ENCODE measurements at regions not wholly inside any gene's neighbourhood (a gene's known extent, or its start where the extent isn't known, plus 50 kb on each side); places are given as distances from the start of the nearest gene placed in this dataset.

DNA sequence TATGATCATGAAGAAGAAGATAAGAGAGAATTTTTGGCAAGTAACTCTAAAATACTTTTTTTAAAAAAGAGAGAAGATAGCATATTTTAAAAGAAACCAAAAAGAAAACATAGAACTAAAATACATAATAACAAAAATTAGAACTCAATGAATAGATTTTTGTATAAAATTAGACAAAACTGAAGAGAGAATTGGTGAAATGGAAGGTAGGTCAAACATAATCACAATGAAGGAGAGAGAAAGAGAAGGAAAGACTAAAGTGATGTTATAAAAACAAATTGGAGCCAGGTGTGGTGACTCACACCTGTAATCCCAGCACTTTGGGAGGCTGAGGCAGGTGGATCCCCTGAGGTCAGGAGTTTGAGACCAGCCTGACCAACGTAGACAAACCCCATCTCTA is 211.5 kb downstream of the AXIN2 start:
- DNase-seq = no peak
- Mint-ChIP-seq H3K27ac (no peak overlapping the region), H3K36me3 (no peaks in the 10 kb centered on the region), H3K27me3 (no peaks in the 10 kb centered on the region), H3K4me3 (no peak overlapping the region), H3K4me1 (peaks cover 4% of the 10 kb centered on the region), H3K9me3 (no peaks in the 10 kb centered on the region)
- CTCF ChIA-PET = no interaction called here

DNA sequence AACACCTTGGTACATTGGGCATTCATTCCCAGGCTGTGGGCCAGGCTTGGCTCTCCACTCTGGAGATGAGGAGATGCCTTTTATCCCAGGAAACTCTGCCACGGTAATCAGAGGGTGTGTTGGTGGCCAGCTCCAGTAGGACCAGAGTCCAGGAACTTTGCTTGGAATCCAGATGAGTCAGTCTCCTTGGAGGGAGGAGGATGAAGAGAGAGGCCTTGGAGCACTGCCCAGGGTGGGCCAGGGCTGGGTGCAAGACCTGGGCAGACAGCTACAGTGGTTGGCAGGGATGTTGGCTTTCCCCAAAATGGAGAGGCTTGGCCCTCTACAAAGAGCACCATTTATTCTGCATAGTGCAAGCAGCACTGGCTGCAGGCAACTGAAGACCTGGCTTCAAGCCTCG is 209.0 kb downstream of the RGS9 start:
- no peaks in the 10 kb centered on the region for H3K27me3 Mint-ChIP-seq
- H3K27ac Mint-ChIP-seq = no peak overlapping the region
- H3K36me3 Mint-ChIP-seq = no peaks in the 10 kb centered on the region
- H3K9me3 Mint-ChIP-seq = no peaks in the 10 kb centered on the region
- CTCF ChIA-PET = interaction anchor here (0.7 kb wide), 2 partner anchors 115 to 1280 kb away, joined by 3 read pairs; no protein-coding TSS in a partner anchor
- H3K4me3 Mint-ChIP-seq = no peak overlapping the region
- no peak for DNase-seq
- peaks cover 4% of the 10 kb centered on the region for H3K4me1 Mint-ChIP-seq

DNA sequence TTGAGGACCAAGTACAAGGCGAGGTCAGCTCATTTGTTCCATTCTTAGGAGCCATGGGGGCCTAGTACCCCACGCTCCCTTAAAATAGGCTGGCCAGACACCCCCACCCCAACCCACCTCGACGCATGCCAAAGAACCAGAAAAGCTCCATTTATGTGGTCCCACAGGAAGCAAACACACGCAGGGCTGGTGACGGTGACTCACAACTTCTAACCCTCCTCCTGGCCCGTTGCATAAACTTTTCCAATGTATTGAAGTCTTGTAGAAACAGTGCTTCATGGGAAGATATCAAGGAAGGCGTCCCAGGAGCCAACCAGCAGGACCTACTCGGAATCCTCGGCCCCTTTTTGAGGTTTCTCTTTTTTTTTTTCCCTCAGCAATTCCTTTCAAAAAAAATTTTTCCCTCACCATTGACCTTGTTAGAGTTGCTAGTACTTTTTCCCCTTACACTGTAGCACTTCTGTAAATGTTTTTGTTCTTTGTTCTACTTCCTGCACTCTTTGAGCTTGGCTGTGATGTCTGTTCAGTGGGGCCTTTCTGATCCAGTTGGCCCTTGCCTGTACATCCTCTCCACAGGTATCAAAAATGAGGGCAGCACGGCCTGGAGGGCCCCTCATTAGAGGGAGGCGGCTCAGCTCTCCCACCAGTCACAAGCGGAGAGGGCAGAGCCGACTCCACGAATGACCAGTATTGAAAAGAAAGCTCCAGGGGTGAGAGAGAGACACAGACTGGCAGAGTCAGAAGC is 208.3 kb downstream of the RGS9 start:
- no peaks in the 10 kb centered on the region for H3K9me3 Mint-ChIP-seq
- no peak overlapping the region for H3K4me3 Mint-ChIP-seq
- DNase-seq = no peak
- H3K4me1 Mint-ChIP-seq = peaks cover 4% of the 10 kb centered on the region
- no peaks in the 10 kb centered on the region for H3K36me3 Mint-ChIP-seq
- no peak overlapping the region for H3K27ac Mint-ChIP-seq
- CTCF ChIA-PET = interaction anchor here (0.7 kb wide), 2 partner anchors 116 to 1281 kb away, joined by 3 read pairs; no protein-coding TSS in a partner anchor
- no peaks in the 10 kb centered on the region for H3K27me3 Mint-ChIP-seq

DNA sequence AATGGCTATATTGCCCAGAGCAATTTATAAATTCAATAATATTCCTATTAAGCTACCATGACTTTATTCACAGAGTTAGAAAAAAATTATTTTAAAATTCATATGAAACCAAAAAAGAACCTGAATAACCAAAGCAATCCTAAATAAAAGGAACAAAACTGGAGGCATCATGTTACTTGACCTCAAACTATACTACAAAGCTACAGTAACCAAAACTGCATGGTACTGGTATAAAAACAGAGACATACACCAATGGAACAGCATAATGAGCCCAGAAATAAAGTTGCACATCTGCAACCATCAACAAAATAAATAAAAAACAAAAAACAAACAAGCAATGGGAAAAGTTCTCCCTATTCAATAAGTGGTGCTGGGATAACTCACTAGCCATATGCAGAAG is 203.2 kb downstream of the RGS9 start:
- Mint-ChIP-seq H3K9me3 (peaks cover 7% of the 10 kb centered on the region), H3K27me3 (peaks cover 4% of the 10 kb centered on the region), H3K4me3 (no peak overlapping the region), H3K27ac (no peak overlapping the region), H3K36me3 (no peaks in the 10 kb centered on the region), H3K4me1 (no peaks in the 10 kb centered on the region)
- CTCF ChIA-PET = no interaction called here
- no peak for DNase-seq

DNA sequence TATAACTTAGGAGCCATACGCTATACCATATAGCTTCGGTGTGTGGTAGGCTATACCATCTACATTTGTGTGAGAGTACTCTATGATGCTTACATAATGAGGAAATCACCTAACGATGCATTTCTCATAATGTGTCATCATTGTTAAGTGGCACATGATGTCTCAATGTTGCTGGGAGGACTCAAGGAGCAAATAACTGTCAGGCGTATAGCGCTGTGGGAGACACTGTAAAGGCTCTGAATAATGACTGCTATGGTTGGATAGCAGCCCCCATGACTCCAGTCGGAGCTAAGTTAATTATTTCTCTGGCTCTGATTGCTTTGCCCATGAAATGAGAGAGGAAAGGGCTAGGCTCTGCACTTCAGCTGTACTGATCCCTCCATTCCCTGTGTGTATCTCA is 197.2 kb downstream of the RGS9 start:
- Mint-ChIP-seq H3K9me3 (peaks cover 7% of the 10 kb centered on the region), H3K4me1 (no peaks in the 10 kb centered on the region), H3K4me3 (no peak overlapping the region), H3K27me3 (peaks cover 14% of the 10 kb centered on the region), H3K36me3 (no peaks in the 10 kb centered on the region), H3K27ac (no peak overlapping the region)
- CTCF ChIA-PET = no interaction called here
- no peak for DNase-seq

DNA sequence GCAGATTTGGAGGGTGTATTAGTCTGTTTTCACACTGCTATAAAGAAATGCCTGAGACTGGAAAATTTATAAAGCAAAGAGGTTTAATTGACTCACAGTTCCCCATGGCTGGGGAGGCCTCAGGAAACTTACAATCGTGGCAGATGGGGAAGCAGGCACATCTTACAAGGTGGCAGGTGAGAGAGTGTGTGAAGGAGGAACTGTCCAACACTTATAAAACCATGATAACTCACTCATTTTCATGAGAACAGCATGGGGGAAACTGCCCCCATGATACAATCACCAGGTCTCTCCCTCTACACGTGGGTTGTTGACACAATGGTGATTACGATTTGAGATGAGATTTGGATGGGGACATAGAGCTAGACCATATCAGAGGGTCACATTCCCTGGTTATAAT is 195.6 kb downstream of the RGS9 start:
- no peak for DNase-seq
- no peak overlapping the region for H3K27ac Mint-ChIP-seq
- H3K4me3 Mint-ChIP-seq = no peak overlapping the region
- peaks cover 3% of the 10 kb centered on the region for H3K9me3 Mint-ChIP-seq
- H3K27me3 Mint-ChIP-seq = peaks cover 18% of the 10 kb centered on the region
- CTCF ChIA-PET = no interaction called here
- no peaks in the 10 kb centered on the region for H3K4me1 Mint-ChIP-seq
- no peaks in the 10 kb centered on the region for H3K36me3 Mint-ChIP-seq

DNA sequence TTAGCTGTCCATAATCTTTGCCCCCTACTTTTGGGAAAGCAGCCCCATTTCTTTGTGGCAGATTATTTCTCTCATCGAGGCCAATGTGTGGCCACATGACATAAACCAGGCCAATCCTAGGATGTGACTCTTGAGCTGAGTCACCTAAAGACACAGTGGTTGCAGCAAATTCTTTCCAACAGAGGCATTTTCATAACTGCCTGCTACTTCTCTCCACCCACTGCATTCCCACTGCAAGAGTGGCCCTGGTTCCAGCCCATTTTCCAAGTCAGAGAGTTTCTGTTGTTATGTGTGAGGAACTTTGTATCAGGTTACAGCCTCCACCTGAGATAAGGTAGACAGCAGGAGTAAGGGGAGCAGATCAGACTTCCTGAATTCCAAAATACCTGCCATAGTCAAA is 195.2 kb downstream of the RGS9 start:
- Mint-ChIP-seq H3K4me1 (no peaks in the 10 kb centered on the region), H3K27ac (no peak overlapping the region), H3K4me3 (no peak overlapping the region), H3K9me3 (no peaks in the 10 kb centered on the region), H3K36me3 (no peaks in the 10 kb centered on the region), H3K27me3 (peaks cover 18% of the 10 kb centered on the region)
- DNase-seq = no peak
- CTCF ChIA-PET = no interaction called here

DNA sequence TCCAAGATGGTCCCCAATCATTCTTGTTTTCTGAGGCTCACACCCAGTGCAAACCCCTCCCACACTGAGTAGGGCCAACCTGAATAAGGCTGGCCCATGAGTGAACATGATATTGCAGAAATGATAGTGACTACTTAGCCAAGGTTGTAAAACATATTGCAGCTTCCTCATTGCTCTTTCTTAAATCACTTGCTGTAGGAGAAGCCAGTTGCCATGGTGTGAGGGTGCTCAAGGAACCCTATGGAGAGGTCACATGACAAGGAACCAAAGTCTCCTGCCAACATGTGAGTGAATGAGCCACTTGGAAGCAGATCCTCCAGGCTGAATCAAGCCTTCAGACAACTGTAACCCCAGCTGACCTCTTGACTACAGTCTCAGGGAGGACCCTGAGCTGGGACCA is 191.4 kb downstream of the RGS9 start:
- no peak for DNase-seq

DNA sequence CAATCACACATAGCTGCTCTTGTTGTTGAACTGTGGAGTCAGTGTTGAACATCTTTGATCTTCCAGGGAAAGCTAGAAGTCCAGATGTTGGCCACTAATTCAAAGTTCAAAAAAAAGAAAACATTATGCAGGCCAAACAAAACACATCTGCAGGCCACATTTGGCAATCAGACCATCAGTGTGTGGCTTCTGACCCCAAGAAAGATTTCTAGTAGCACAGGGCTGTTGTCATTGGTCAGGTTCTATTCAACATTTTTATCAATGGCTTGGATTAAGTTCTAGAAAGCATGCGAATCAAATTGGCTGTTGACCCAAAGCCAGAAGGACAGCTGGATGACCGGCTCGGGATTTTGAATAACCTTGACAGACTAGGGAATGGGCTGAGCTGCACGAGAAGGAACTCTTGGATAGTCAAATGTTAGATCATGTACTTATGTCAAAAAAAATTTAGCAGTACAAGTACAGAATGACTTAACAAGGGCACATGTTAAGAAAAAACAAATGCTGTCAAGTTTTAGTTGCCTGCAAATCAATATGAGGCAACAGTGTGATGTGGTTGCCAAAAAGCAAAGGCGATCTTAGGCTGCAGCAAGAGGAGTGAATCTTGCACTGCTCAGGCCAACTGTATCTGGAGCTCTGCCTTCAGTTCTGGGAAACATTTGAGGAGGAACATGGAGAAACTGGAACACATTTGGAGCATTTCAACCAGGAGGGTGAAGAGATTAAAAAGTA is 187.6 kb downstream of the RGS9 start:
- no peaks in the 10 kb centered on the region for H3K9me3 Mint-ChIP-seq
- peaks cover 4% of the 10 kb centered on the region for H3K27me3 Mint-ChIP-seq
- H3K4me3 Mint-ChIP-seq = no peak overlapping the region
- no peak for DNase-seq
- H3K36me3 Mint-ChIP-seq = no peaks in the 10 kb centered on the region
- H3K27ac Mint-ChIP-seq = peak overlapping the region; percentile 43
- CTCF ChIA-PET = no interaction called here
- H3K4me1 Mint-ChIP-seq = peaks cover 2% of the 10 kb centered on the region

More for the DNA sequence above, 191.4 kb downstream of the RGS9 start:
- CTCF ChIA-PET = no interaction called here
- Mint-ChIP-seq H3K27ac (no peak overlapping the region), H3K9me3 (no peaks in the 10 kb centered on the region), H3K27me3 (peaks cover 14% of the 10 kb centered on the region), H3K4me3 (no peak overlapping the region), H3K36me3 (no peaks in the 10 kb centered on the region), H3K4me1 (no peaks in the 10 kb centered on the region)

DNA sequence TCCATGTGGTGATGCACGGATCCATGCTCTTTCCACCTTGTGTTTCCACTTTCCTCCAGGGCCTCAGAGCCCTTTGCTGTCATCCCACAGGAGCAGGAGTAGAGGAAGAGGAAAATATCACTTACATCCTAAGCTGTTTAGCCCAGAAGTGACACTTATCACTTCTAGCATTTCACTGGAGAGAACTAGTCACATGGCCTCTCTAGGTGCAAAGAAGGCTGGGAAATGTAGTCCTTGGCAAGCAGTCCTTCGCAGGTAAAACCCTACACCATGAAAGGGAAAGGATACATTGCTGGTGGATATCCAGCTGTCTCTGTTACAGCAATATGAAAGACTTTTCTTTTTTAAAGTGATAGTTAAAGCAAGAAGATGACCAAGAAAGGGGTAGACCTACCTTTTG is 185.9 kb downstream of the RGS9 start:
- CTCF ChIA-PET = no interaction called here
- no peaks in the 10 kb centered on the region for H3K27me3 Mint-ChIP-seq
- H3K4me3 Mint-ChIP-seq = no peak overlapping the region
- H3K4me1 Mint-ChIP-seq = peaks cover 2% of the 10 kb centered on the region
- no peak for DNase-seq
- H3K9me3 Mint-ChIP-seq = no peaks in the 10 kb centered on the region
- H3K27ac Mint-ChIP-seq = no peak overlapping the region
- H3K36me3 Mint-ChIP-seq = no peaks in the 10 kb centered on the region

DNA sequence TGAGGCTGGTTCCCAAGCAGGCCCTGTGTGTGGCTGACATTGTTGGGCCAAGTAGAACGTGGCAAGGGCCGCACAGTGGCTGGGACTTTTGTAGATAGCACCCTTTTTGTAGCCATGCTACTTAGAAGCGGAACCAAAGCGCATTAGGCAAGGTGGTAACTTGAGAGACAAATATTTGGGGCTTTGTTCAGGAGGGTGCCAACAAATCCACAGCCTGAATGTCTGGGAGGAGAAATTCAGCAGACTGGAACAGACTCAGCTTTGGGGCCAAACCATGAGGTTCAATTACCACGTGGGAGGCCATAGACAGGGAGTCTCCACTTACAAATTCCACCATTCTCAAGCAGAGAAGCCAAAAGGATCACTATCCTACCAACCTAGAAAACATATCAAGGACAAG is 183.7 kb downstream of the RGS9 start:
- Mint-ChIP-seq H3K27me3 (peaks cover 11% of the 10 kb centered on the region), H3K9me3 (no peaks in the 10 kb centered on the region), H3K4me1 (peaks cover 2% of the 10 kb centered on the region), H3K27ac (no peak overlapping the region), H3K4me3 (no peak overlapping the region), H3K36me3 (no peaks in the 10 kb centered on the region)
- CTCF ChIA-PET = no interaction called here
- DNase-seq = no peak

DNA sequence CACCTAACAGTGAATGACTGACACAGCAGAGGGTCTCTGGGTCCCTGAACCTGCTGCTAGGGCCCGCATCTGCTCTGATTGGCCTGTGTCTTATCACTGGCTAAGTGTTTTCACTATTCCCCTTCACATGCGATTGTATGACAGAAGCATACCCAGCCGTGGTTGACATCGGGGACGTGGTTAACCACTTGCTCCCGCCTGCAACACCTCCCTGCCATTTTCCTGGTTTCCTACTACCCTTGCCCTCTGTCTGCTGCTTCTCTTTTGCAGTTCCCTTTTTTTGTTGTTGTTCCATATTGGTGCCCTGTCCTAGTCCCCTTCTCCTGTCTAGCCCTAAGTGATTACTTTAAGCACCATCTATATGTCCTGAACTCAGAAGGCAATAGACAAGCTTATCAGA is 177.0 kb downstream of the RGS9 start:
- no peaks in the 10 kb centered on the region for H3K9me3 Mint-ChIP-seq
- peaks cover 44% of the 10 kb centered on the region for H3K27me3 Mint-ChIP-seq
- no peaks in the 10 kb centered on the region for H3K36me3 Mint-ChIP-seq
- CTCF ChIA-PET = interaction anchor here (1.3 kb wide), 1 partner anchor 19 kb away, joined by 3 read pairs; no protein-coding TSS in a partner anchor
- H3K27ac Mint-ChIP-seq = no peak overlapping the region
- peaks cover 4% of the 10 kb centered on the region for H3K4me1 Mint-ChIP-seq
- H3K4me3 Mint-ChIP-seq = no peak overlapping the region
- DNase-seq = no peak

DNA sequence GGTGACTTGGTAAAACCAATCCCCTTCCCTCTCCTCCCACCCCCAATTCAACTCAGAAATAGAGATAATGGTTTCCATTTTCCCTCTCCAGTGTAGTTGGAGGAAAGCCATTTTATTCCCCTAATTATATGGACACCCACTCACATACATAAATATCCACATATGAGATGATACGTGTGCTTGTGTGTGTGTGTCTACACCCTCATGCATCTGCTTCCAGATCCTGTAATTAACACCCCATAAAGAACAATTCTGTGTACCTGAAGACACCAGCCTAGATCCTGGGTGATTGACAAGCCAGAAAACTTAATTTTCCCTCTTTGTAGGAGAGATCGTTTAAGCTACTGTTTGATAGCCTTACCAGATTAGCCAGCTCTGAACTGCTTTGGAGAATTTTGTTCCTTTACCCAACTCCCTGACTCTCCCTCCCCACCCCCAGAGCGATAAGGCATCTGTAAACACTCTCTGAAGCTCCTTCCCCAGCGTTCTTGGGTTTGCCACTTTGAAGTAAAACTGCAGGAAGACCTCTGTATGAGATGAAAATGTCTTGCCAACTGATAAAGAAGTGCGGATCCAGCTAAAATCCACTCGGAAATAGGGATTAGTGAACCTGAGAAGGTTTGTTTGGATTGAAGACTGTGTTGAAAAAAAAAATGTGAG is 175.7 kb downstream of the RGS9 start:
- H3K36me3 Mint-ChIP-seq = no peaks in the 10 kb centered on the region
- H3K27me3 Mint-ChIP-seq = peaks cover 52% of the 10 kb centered on the region
- no peak for DNase-seq
- H3K4me1 Mint-ChIP-seq = peaks cover 4% of the 10 kb centered on the region
- H3K4me3 Mint-ChIP-seq = no peak overlapping the region
- no peaks in the 10 kb centered on the region for H3K9me3 Mint-ChIP-seq
- no peak overlapping the region for H3K27ac Mint-ChIP-seq
- CTCF ChIA-PET = interaction anchor here (1.3 kb wide), 1 partner anchor 18 kb away, joined by 3 read pairs; no protein-coding TSS in a partner anchor

DNA sequence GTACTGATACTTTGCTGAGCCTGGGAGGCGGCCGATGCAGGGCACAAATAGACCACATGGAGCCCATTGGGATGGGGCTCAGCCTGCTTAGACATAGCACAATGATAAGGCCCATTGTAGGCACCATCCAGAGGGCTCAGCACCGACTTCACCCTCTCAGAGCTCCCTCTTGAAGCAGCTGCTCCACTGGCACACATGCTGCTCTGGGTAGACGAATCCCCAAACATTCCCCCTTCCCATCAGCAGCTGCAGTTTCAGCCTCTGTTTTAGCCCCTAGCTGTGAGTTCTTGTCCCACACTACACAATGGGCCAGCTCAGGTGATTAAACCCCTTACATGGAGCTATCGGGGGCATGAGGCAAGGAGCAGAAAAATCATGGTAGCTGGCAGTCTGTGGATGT is 174.1 kb downstream of the RGS9 start:
- no peak overlapping the region for H3K27ac Mint-ChIP-seq
- peaks cover 53% of the 10 kb centered on the region for H3K27me3 Mint-ChIP-seq
- H3K4me3 Mint-ChIP-seq = no peak overlapping the region
- H3K4me1 Mint-ChIP-seq = peaks cover 4% of the 10 kb centered on the region
- H3K36me3 Mint-ChIP-seq = no peaks in the 10 kb centered on the region
- CTCF ChIA-PET = interaction anchor here (1.5 kb wide), 1 partner anchor 18 kb away, joined by 4 read pairs; no protein-coding TSS in a partner anchor
- no peaks in the 10 kb centered on the region for H3K9me3 Mint-ChIP-seq
- no peak for DNase-seq

DNA sequence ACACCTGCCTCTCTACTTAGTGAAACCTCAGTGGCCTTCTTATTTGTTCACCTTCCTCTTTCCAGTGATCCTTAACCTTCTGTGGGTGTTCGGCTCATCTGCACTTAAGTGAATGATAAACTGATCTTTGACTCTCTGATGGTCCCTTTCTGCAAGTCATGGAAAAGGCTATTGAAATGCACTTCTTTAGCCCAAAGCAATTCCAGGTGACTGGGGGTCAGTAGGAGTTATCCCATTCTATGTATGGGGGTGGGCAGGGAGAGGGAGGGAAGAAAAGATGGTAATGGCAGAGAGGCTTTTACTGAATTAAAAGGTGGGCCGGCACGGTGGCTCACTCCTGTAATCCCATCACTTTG is 170.8 kb downstream of the RGS9 start:
- Mint-ChIP-seq H3K36me3 (no peaks in the 10 kb centered on the region), H3K27me3 (peaks cover 57% of the 10 kb centered on the region), H3K4me3 (no peak overlapping the region), H3K9me3 (no peaks in the 10 kb centered on the region), H3K4me1 (no peaks in the 10 kb centered on the region), H3K27ac (no peak overlapping the region)
- DNase-seq = no peak
- CTCF ChIA-PET = no interaction called here
